ENCODE measurements at regions not wholly inside any gene's neighbourhood (a gene's known extent, or its start where the extent isn't known, plus 50 kb on each side); places are given as distances from the start of the nearest gene placed in this dataset.

DNA sequence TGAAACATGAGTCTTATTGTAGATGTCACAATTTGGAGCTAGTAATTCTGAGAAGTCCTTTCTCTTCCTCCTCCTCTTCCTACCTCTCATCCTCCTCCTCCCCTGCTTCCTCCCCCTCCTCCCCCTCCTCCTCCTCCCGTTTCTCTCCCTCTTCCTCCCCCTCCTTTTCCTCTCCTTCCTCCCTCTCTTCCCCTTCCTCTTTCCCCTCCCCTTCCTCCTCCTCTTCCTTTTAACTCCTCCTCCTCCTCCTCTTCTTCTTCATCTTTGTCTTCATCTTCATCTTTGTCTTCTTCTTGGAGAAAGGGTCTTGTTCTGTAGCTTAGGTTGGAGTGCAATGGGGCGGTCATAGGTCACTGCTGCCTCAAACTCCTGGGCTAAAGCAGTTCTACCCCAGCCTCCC, 161.8 kb downstream of the PCDH7 start:
- Histone ChIP-seq H3K9me3 (no peaks in the 10 kb centered on the region), H3K27me3 (replicated peaks; ENCODE audit: control insufficient read depth, insufficient read depth, low read length) (no peaks in the 10 kb centered on the region), H3K4me3 (ENCODE audit: low read depth, low read length) (no peak overlapping the region), H3K4me1 (no peaks in the 10 kb centered on the region), H3K36me3 (ENCODE audit: control insufficient read depth, insufficient read depth, low read length) (no peaks in the 10 kb centered on the region)
- BruUV-seq (replicated peaks): no TSS peak
- Mint-ChIP-seq H3K27me3 (ENCODE audit: insufficient read depth, unreplicated experiment) (no peaks in the 10 kb centered on the region), H3K36me3 (ENCODE audit: insufficient read depth, unreplicated experiment) (no peaks in the 10 kb centered on the region), H3K27ac (ENCODE audit: unreplicated experiment) (no peak overlapping the region), H3K4me1 (ENCODE audit: low read depth, unreplicated experiment) (no peaks in the 10 kb centered on the region), H3K9me3 (ENCODE audit: unreplicated experiment) (no peaks in the 10 kb centered on the region), H3K4me3 (ENCODE audit: unreplicated experiment) (no peak overlapping the region)
- POLR2A ChIA-PET: no interaction called here
- intact Hi-C loops (cut with micrococcal nuclease; ENCODE audit: unreplicated experiment): no loop called here
- CTCF ChIA-PET: no interaction called here
- no peak for DNase-seq
- TF ChIP-seq, protein P1, sequence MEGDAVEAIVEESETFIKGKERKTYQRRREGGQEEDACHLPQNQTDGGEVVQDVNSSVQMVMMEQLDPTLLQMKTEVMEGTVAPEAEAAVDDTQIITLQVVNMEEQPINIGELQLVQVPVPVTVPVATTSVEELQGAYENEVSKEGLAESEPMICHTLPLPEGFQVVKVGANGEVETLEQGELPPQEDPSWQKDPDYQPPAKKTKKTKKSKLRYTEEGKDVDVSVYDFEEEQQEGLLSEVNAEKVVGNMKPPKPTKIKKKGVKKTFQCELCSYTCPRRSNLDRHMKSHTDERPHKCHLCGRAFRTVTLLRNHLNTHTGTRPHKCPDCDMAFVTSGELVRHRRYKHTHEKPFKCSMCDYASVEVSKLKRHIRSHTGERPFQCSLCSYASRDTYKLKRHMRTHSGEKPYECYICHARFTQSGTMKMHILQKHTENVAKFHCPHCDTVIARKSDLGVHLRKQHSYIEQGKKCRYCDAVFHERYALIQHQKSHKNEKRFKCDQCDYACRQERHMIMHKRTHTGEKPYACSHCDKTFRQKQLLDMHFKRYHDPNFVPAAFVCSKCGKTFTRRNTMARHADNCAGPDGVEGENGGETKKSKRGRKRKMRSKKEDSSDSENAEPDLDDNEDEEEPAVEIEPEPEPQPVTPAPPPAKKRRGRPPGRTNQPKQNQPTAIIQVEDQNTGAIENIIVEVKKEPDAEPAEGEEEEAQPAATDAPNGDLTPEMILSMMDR (IDR thresholded peaks at IDR 0.05; ENCODE audit: insufficient read depth in 1 of 2, low read depth in 1 of 2, low read length in 1 of 2, severe bottlenecking in 1 of 2, unreplicated experiment in 1 of 2): no peak

DNA sequence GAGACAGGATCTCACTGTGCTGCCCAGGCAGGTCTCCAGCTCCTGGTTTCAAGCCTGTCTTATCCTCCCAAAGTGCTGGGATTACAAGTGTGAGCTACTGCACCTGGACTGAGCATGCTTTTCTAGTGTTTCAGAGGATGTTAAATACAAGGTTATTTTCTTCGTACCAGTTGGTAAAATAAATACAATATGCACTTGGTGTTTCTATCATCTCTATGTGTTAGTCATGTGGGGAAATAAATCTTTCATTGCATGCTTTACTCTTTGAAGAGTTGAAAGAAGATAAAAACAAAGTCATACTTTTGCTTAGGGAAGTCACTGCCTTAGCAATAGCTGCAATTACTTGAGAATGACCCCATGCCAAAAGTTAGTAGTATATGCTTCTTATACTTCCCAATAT, 162.3 kb downstream of the PCDH7 start:
- POLR2A ChIA-PET: no interaction called here
- Histone ChIP-seq H3K36me3 (ENCODE audit: control insufficient read depth, insufficient read depth, low read length) (no peaks in the 10 kb centered on the region), H3K4me1 (no peaks in the 10 kb centered on the region), H3K4me3 (ENCODE audit: low read depth, low read length) (no peak overlapping the region), H3K9me3 (no peaks in the 10 kb centered on the region), H3K27me3 (replicated peaks; ENCODE audit: control insufficient read depth, insufficient read depth, low read length) (no peaks in the 10 kb centered on the region)
- CTCF ChIA-PET: no interaction called here
- Mint-ChIP-seq H3K4me1 (ENCODE audit: low read depth, unreplicated experiment) (no peaks in the 10 kb centered on the region), H3K27me3 (ENCODE audit: insufficient read depth, unreplicated experiment) (no peaks in the 10 kb centered on the region), H3K9me3 (ENCODE audit: unreplicated experiment) (no peaks in the 10 kb centered on the region), H3K36me3 (ENCODE audit: insufficient read depth, unreplicated experiment) (no peaks in the 10 kb centered on the region), H3K27ac (ENCODE audit: unreplicated experiment) (no peak overlapping the region), H3K4me3 (ENCODE audit: unreplicated experiment) (no peak overlapping the region)
- intact Hi-C loops (cut with micrococcal nuclease; ENCODE audit: unreplicated experiment): no loop called here
- BruUV-seq (replicated peaks): no TSS peak
- TF ChIP-seq, protein P1 (IDR thresholded peaks at IDR 0.05; ENCODE audit: insufficient read depth in 1 of 2, low read depth in 1 of 2, low read length in 1 of 2, severe bottlenecking in 1 of 2, unreplicated experiment in 1 of 2): no peak
- DNase-seq: no peak

DNA sequence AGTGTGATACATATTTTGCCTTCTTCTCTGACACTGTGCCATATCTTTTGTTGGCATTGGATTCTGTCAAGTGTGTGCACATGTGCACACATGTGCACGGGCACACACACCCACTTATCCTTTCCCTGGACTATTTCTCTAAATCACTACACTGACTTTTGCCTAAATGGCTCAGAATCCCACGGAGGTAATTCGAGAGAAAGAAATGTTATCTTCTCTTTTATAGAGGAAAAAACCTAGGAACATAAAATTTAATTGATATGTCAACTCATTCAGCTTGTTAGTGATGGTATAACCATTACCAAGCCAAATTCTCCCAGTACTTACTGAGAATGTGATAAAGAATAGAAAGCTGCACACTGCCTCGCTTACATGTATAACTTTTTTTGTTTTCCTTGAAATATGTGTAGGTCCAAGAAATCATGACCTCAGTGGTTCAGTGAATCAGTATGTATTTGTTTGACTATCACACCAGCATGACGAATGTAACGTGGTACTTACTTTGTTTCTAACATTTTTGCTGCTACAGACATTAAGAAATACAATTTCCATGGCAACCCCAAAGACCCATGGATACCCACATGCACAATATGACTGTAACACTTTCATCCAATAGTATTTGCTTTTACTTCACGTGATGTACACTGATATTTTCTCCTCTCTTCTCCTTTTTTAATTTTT, 163.0 kb downstream of the PCDH7 start:
- no peaks in the 10 kb centered on the region for H3K9me3 ChIP-seq
- Mint-ChIP-seq H3K27ac (ENCODE audit: unreplicated experiment) (no peak overlapping the region), H3K27me3 (ENCODE audit: insufficient read depth, unreplicated experiment) (no peaks in the 10 kb centered on the region), H3K4me3 (ENCODE audit: unreplicated experiment) (no peak overlapping the region), H3K9me3 (ENCODE audit: unreplicated experiment) (no peaks in the 10 kb centered on the region), H3K36me3 (ENCODE audit: insufficient read depth, unreplicated experiment) (no peaks in the 10 kb centered on the region), H3K4me1 (ENCODE audit: low read depth, unreplicated experiment) (no peaks in the 10 kb centered on the region)
- no peak for DNase-seq
- TF ChIP-seq, protein P1 (IDR thresholded peaks at IDR 0.05; ENCODE audit: insufficient read depth in 1 of 2, low read depth in 1 of 2, low read length in 1 of 2, severe bottlenecking in 1 of 2, unreplicated experiment in 1 of 2): no peak
- ChIA-PET CTCF (no interaction called here), POLR2A (no interaction called here)
- no peaks in the 10 kb centered on the region for H3K36me3 ChIP-seq (ENCODE audit: control insufficient read depth, insufficient read depth, low read length)
- H3K4me3 ChIP-seq (ENCODE audit: low read depth, low read length): no peak overlapping the region
- H3K27me3 ChIP-seq (replicated peaks; ENCODE audit: control insufficient read depth, insufficient read depth, low read length): no peaks in the 10 kb centered on the region
- BruUV-seq (replicated peaks): no TSS peak
- intact Hi-C loops (cut with micrococcal nuclease; ENCODE audit: unreplicated experiment): no loop called here
- H3K4me1 ChIP-seq: no peaks in the 10 kb centered on the region

All from Caco-2 (cell line).